ENCODE measurements at regions not wholly inside any gene's neighbourhood (a gene's known extent, or its start where the extent isn't known, plus 50 kb on each side); places are given as distances from the start of the nearest gene placed in this dataset.

GRCh38 chr11:33957304-33957917 lies 65.5 kb upstream of the LMO2 start:
- Histone ChIP-seq H3K18ac (ENCODE audit: low read length) (no peak overlapping the region), H2AK5ac (ENCODE audit: low read depth, low read length) (no peak overlapping the region), H3K4me1 (ENCODE audit: control insufficient read depth in 2 of 2, insufficient read depth in 1 of 2, low read depth in 1 of 2, low read length in 2 of 2) (no peaks in the 10 kb centered on the region), H3K14ac (ENCODE audit: low read length) (no peak overlapping the region), H3K9ac (ENCODE audit: low read depth, low read length, poor library complexity) (no peak overlapping the region), H3K9me3 (replicated peaks in 1 of 2; ENCODE audit: control insufficient read depth in 2 of 2, insufficient read depth in 1 of 2, low read depth in 1 of 2, low read length in 2 of 2) (no peaks in the 10 kb centered on the region), H2BK12ac (ENCODE audit: low read length) (no peak overlapping the region), H3K23ac (ENCODE audit: low read depth, low read length, poor library complexity) (no peak overlapping the region), H3K36me3 (replicated peaks in 1 of 2; ENCODE audit: control insufficient read depth in 2 of 2, insufficient read depth in 2 of 2, low read length in 2 of 2) (no peaks in the 10 kb centered on the region), H3K4me2 (ENCODE audit: insufficient read depth, low read length, poor library complexity, severe bottlenecking) (no peak overlapping the region), H3K27me3 (ENCODE audit: control insufficient read depth in 3 of 3, insufficient read depth in 3 of 3, low read depth in 1 of 3, low read length in 3 of 3) (peaks cover 0 to 29% (median 0%) of the 10 kb centered on the region in 3 experiments), H2BK15ac (ENCODE audit: low read length) (no peak overlapping the region), H3K4me3 (ENCODE audit: low read length in 2 of 2) (no peak overlapping the region), H4K8ac (ENCODE audit: low read depth, low read length) (no peak overlapping the region), H3K4ac (ENCODE audit: low read length) (no peak overlapping the region), H2BK5ac (ENCODE audit: low read length) (no peak overlapping the region), H3K79me1 (ENCODE audit: low read depth, low read length) (no peaks in the 10 kb centered on the region), H2BK120ac (ENCODE audit: low read depth, low read length) (no peak overlapping the region), H2AFZ (ENCODE audit: low read length) (no peak overlapping the region), H4K91ac (ENCODE audit: low read depth, low read length, poor library complexity) (no peak overlapping the region), H3K27ac (replicated peaks; ENCODE audit: low read length) (no peak overlapping the region)
- no peak for DNase-seq (ENCODE audit: low spot score)
- no CpG with 5 or more reads among the region's 6 CpGs for whole genome bisulfite sequencing, 2 donors (ENCODE audit: extremely low coverage in 2 of 2, insufficient read length in 2 of 2, insufficient replicate concordance in 1 of 2)

GRCh38 chr11:33956611-33957010 lies 64.7 kb upstream of the LMO2 start:
- no peaks in the 10 kb centered on the region for H3K4me1 ChIP-seq (ENCODE audit: control insufficient read depth in 2 of 2, insufficient read depth in 1 of 2, low read depth in 1 of 2, low read length in 2 of 2)
- DNase-seq (ENCODE audit: low spot score): no peak
- no peak overlapping the region for H3K4ac ChIP-seq (ENCODE audit: low read length)
- no peak overlapping the region for H3K4me2 ChIP-seq (ENCODE audit: insufficient read depth, low read length, poor library complexity, severe bottlenecking)
- H3K27me3 ChIP-seq (ENCODE audit: control insufficient read depth in 3 of 3, insufficient read depth in 3 of 3, low read depth in 1 of 3, low read length in 3 of 3): peaks cover 0 to 28% (median 0%) of the 10 kb centered on the region in 3 experiments
- no peak overlapping the region for H2BK12ac ChIP-seq (ENCODE audit: low read length)
- no peak overlapping the region for H2BK120ac ChIP-seq (ENCODE audit: low read depth, low read length)
- no peak overlapping the region for H3K18ac ChIP-seq (ENCODE audit: low read length)
- H3K23ac ChIP-seq (ENCODE audit: low read depth, low read length, poor library complexity): no peak overlapping the region
- no peaks in the 10 kb centered on the region for H3K79me1 ChIP-seq (ENCODE audit: low read depth, low read length)
- H3K9me3 ChIP-seq (replicated peaks in 1 of 2; ENCODE audit: control insufficient read depth in 2 of 2, insufficient read depth in 1 of 2, low read depth in 1 of 2, low read length in 2 of 2): no peaks in the 10 kb centered on the region
- H2BK5ac ChIP-seq (ENCODE audit: low read length): no peak overlapping the region
- no peak overlapping the region for H2AK5ac ChIP-seq (ENCODE audit: low read depth, low read length)
- H3K36me3 ChIP-seq (replicated peaks in 1 of 2; ENCODE audit: control insufficient read depth in 2 of 2, insufficient read depth in 2 of 2, low read length in 2 of 2): no peaks in the 10 kb centered on the region
- WGBS, 2 donors (ENCODE audit: extremely low coverage in 2 of 2, insufficient read length in 2 of 2, insufficient replicate concordance in 1 of 2): no CpG with 5 or more reads among the region's 3 CpGs
- no peak overlapping the region for H3K14ac ChIP-seq (ENCODE audit: low read length)
- H4K91ac ChIP-seq (ENCODE audit: low read depth, low read length, poor library complexity): no peak overlapping the region
- H3K9ac ChIP-seq (ENCODE audit: low read depth, low read length, poor library complexity): no peak overlapping the region
- H4K8ac ChIP-seq (ENCODE audit: low read depth, low read length): no peak overlapping the region
- no peak overlapping the region for H3K27ac ChIP-seq (replicated peaks; ENCODE audit: low read length)
- no peak overlapping the region for H2BK15ac ChIP-seq (ENCODE audit: low read length)
- no peak overlapping the region for H3K4me3 ChIP-seq (ENCODE audit: low read length in 2 of 2)
- no peak overlapping the region for H2AFZ ChIP-seq (ENCODE audit: low read length)

GRCh38 chr11:33953289-33953688 lies 61.4 kb upstream of the LMO2 start:
- no CpG with 5 or more reads among the region's 5 CpGs for WGBS, 2 donors (ENCODE audit: extremely low coverage in 2 of 2, insufficient read length in 2 of 2, insufficient replicate concordance in 1 of 2)
- H3K9me3 ChIP-seq (replicated peaks in 1 of 2; ENCODE audit: control insufficient read depth in 2 of 2, insufficient read depth in 1 of 2, low read depth in 1 of 2, low read length in 2 of 2): no peaks in the 10 kb centered on the region
- no peak overlapping the region for H2BK15ac ChIP-seq (ENCODE audit: low read length)
- H2AK5ac ChIP-seq (ENCODE audit: low read depth, low read length): no peak overlapping the region
- H4K91ac ChIP-seq (ENCODE audit: low read depth, low read length, poor library complexity): no peak overlapping the region
- H2AFZ ChIP-seq (ENCODE audit: low read length): no peak overlapping the region
- no peaks in the 10 kb centered on the region for H3K79me1 ChIP-seq (ENCODE audit: low read depth, low read length)
- no peak overlapping the region for H3K9ac ChIP-seq (ENCODE audit: low read depth, low read length, poor library complexity)
- no peak overlapping the region for H2BK12ac ChIP-seq (ENCODE audit: low read length)
- no peak overlapping the region for H2BK120ac ChIP-seq (ENCODE audit: low read depth, low read length)
- H3K27ac ChIP-seq (replicated peaks; ENCODE audit: low read length): no peak overlapping the region
- no peak overlapping the region for H3K4me2 ChIP-seq (ENCODE audit: insufficient read depth, low read length, poor library complexity, severe bottlenecking)
- H3K18ac ChIP-seq (ENCODE audit: low read length): no peak overlapping the region
- no peak overlapping the region for H2BK5ac ChIP-seq (ENCODE audit: low read length)
- no peak overlapping the region for H3K4me3 ChIP-seq (ENCODE audit: low read length in 2 of 2)
- peaks cover 0 to 16% (median 0%) of the 10 kb centered on the region in 3 experiments for H3K27me3 ChIP-seq (ENCODE audit: control insufficient read depth in 3 of 3, insufficient read depth in 3 of 3, low read depth in 1 of 3, low read length in 3 of 3)
- H4K8ac ChIP-seq (ENCODE audit: low read depth, low read length): no peak overlapping the region
- H3K4me1 ChIP-seq (ENCODE audit: control insufficient read depth in 2 of 2, insufficient read depth in 1 of 2, low read depth in 1 of 2, low read length in 2 of 2): no peaks in the 10 kb centered on the region
- H3K14ac ChIP-seq (ENCODE audit: low read length): no peak overlapping the region
- no peak overlapping the region for H3K4ac ChIP-seq (ENCODE audit: low read length)
- no peak overlapping the region for H3K23ac ChIP-seq (ENCODE audit: low read depth, low read length, poor library complexity)
- no peaks in the 10 kb centered on the region for H3K36me3 ChIP-seq (replicated peaks in 1 of 2; ENCODE audit: control insufficient read depth in 2 of 2, insufficient read depth in 2 of 2, low read length in 2 of 2)
- no peak for DNase-seq (ENCODE audit: low spot score)

- no peaks in the 10 kb centered on the region for H3K36me3 ChIP-seq (replicated peaks in 1 of 2; ENCODE audit: control insufficient read depth in 2 of 2, insufficient read depth in 2 of 2, low read length in 2 of 2)
- no peak overlapping the region for H2AFZ ChIP-seq (ENCODE audit: low read length)
- H2BK12ac ChIP-seq (ENCODE audit: low read length): no peak overlapping the region
- H3K14ac ChIP-seq (ENCODE audit: low read length): no peak overlapping the region
- H2BK5ac ChIP-seq (ENCODE audit: low read length): no peak overlapping the region
- H3K9me3 ChIP-seq (replicated peaks in 1 of 2; ENCODE audit: control insufficient read depth in 2 of 2, insufficient read depth in 1 of 2, low read depth in 1 of 2, low read length in 2 of 2): no peaks in the 10 kb centered on the region
- H4K8ac ChIP-seq (ENCODE audit: low read depth, low read length): no peak overlapping the region
- H3K4me3 ChIP-seq (ENCODE audit: low read length in 2 of 2): no peak overlapping the region
- H3K4ac ChIP-seq (ENCODE audit: low read length): no peak overlapping the region
- H3K79me1 ChIP-seq (ENCODE audit: low read depth, low read length): no peaks in the 10 kb centered on the region
- H4K91ac ChIP-seq (ENCODE audit: low read depth, low read length, poor library complexity): no peak overlapping the region
- WGBS, 2 donors (ENCODE audit: extremely low coverage in 2 of 2, insufficient read length in 2 of 2, insufficient replicate concordance in 1 of 2): no CpG with 5 or more reads among the region's 5 CpGs
- H2BK15ac ChIP-seq (ENCODE audit: low read length): no peak overlapping the region
- H3K27ac ChIP-seq (replicated peaks; ENCODE audit: low read length): no peak overlapping the region
- peaks cover 0 to 16% (median 0%) of the 10 kb centered on the region in 3 experiments for H3K27me3 ChIP-seq (ENCODE audit: control insufficient read depth in 3 of 3, insufficient read depth in 3 of 3, low read depth in 1 of 3, low read length in 3 of 3)
- H3K18ac ChIP-seq (ENCODE audit: low read length): no peak overlapping the region
- no peaks in the 10 kb centered on the region for H3K4me1 ChIP-seq (ENCODE audit: control insufficient read depth in 2 of 2, insufficient read depth in 1 of 2, low read depth in 1 of 2, low read length in 2 of 2)
- H2AK5ac ChIP-seq (ENCODE audit: low read depth, low read length): no peak overlapping the region
- no peak overlapping the region for H3K23ac ChIP-seq (ENCODE audit: low read depth, low read length, poor library complexity)
- no peak overlapping the region for H3K4me2 ChIP-seq (ENCODE audit: insufficient read depth, low read length, poor library complexity, severe bottlenecking)
- DNase-seq (ENCODE audit: low spot score): no peak
- H2BK120ac ChIP-seq (ENCODE audit: low read depth, low read length): no peak overlapping the region
- H3K9ac ChIP-seq (ENCODE audit: low read depth, low read length, poor library complexity): no peak overlapping the region
These were observed 60.9 kb upstream of the LMO2 start for GRCh38 chr11:33952805-33953204.
